Right hindlimb (tissue), 1 donor: ENCODE measurements at regions not wholly inside any gene's neighbourhood (a gene's known extent, or its start where the extent isn't known, plus 50 kb on each side); places are given as distances from the start of the nearest gene placed in this dataset.
"Not testable (repeated sequence)": the region's sequence is repeated elsewhere in the genome, so short reads cannot be mapped to it uniquely, and the experiment has no call there.

Experiments
- DNase-seq: peaks from one replicate; pipeline ENCODE4 v3.0.0-alpha.2; 2018

GRCh38 chr6:139470997-139471396 is 96.5 kb upstream of the CITED2 start:
- DNase-seq, result no peak

- no peak for DNase-seq
Observed at GRCh38 chr6:139468178-139468819, 93.9 kb upstream of the CITED2 start.

GRCh38 chr6:139457476-139457875 is 83.0 kb upstream of the CITED2 start:
- DNase-seq, result no peak

- DNase-seq, result no peak
Observed at GRCh38 chr6:139452148-139452876, 77.9 kb upstream of the CITED2 start.

GRCh38 chr6:139449611-139450000 is 75.2 kb upstream of the CITED2 start:
- DNase-seq, result no peak

GRCh38 chr6:139448998-139449610 is 74.7 kb upstream of the CITED2 start:
- no peak for DNase-seq

GRCh38 chr6:139448051-139448649 is 73.7 kb upstream of the CITED2 start:
- no peak for DNase-seq

- no peak for DNase-seq
Observed at GRCh38 chr6:139447656-139447975, 73.2 kb upstream of the CITED2 start.

- no peak for DNase-seq
Observed at GRCh38 chr6:139446768-139447655, 72.6 kb upstream of the CITED2 start.

GRCh38 chr6:139446138-139446715 is 71.8 kb upstream of the CITED2 start:
- DNase-seq, result no peak

- not testable (repeated sequence) for DNase-seq
Observed at GRCh38 chr6:139444273-139444787, 69.9 kb upstream of the CITED2 start.

GRCh38 chr6:139443231-139444112 is 69.0 kb upstream of the CITED2 start:
- DNase-seq, result no peak

GRCh38 chr6:139442188-139442671 is 67.8 kb upstream of the CITED2 start:
- DNase-seq, result no peak

- DNase-seq, result no peak
Observed at GRCh38 chr6:139439349-139439748, 64.9 kb upstream of the CITED2 start.

- DNase-seq, result no peak
Observed at GRCh38 chr6:139438775-139439174, 64.3 kb upstream of the CITED2 start.

- DNase-seq, result no peak
Observed at GRCh38 chr6:139436957-139437348, 62.5 kb upstream of the CITED2 start.

GRCh38 chr6:139436200-139436956 is 61.9 kb upstream of the CITED2 start:
- no peak for DNase-seq

- no peak for DNase-seq
Observed at GRCh38 chr6:139433631-139434419, 59.4 kb upstream of the CITED2 start.

GRCh38 chr6:139431602-139431956 is 57.1 kb upstream of the CITED2 start:
- DNase-seq, result no peak
